Lung (tissue), 11 donors: ENCODE measurements at regions not wholly inside any gene's neighbourhood (a gene's known extent, or its start where the extent isn't known, plus 50 kb on each side); places are given as distances from the start of the nearest gene placed in this dataset.
"Not testable (repeated sequence)": the region's sequence is repeated elsewhere in the genome, so short reads cannot be mapped to it uniquely, and the experiment has no call there.

Experiments
- ATAC-seq: fragments of 200-7000 bp; cut with Tn5 transposase; one replicate; pipeline ENCODE4 v1.9.1; 2020; ENCODE audit warnings: moderate number of reproducible peaks; ENCODE audit not compliant: insufficient read depth, low FRiP score
- DNase-seq, 3 donors: peaks; one replicate each; pipeline ENCODE4 v3.0.0-alpha.2; 2013 to 2017
- H3K27ac ChIP-seq, 2 donors: one replicate each; pipeline ENCODE4 v1.5.1; 2013; ENCODE audit warnings: mild to moderate bottlenecking in 2 of 2, moderate library complexity in 2 of 2, control low read depth in 1 of 2, inconsistent platforms in 1 of 2, low read depth in 1 of 2, low read length in 1 of 2
- H3K27me3 ChIP-seq, 3 donors: one replicate each; pipeline ENCODE4 v1.5.1; 2013; ENCODE audit warnings: low read length in 2 of 3; ENCODE audit not compliant: control insufficient read depth in 3 of 3, insufficient read depth in 3 of 3
- H3K36me3 ChIP-seq, 4 donors: one replicate each; pipeline ENCODE4 v1.5.1; 2013; ENCODE audit warnings: low read length in 4 of 4, mild to moderate bottlenecking in 1 of 4, moderate library complexity in 1 of 4; ENCODE audit not compliant: control insufficient read depth in 4 of 4, insufficient read depth in 4 of 4
- H3K4me1 ChIP-seq, 5 donors: one replicate each; pipeline ENCODE4 v1.5.1; 2013; ENCODE audit warnings: low read length in 5 of 5, mild to moderate bottlenecking in 2 of 5, moderate library complexity in 1 of 5; ENCODE audit not compliant: control insufficient read depth in 5 of 5, insufficient read depth in 5 of 5
- H3K4me3 ChIP-seq: one replicate; pipeline ENCODE4 v1.5.1; 2013; ENCODE audit warnings: mild to moderate bottlenecking, control low read depth, moderate library complexity
- H3K9ac ChIP-seq, 2 donors: one replicate each; pipeline ENCODE4 v1.5.1; 2013; ENCODE audit warnings: low read length in 2 of 2, control low read depth in 1 of 2; ENCODE audit not compliant: insufficient read depth in 1 of 2
- H3K9me3 ChIP-seq, 4 donors: one replicate each; pipeline ENCODE4 v1.5.1; 2013; ENCODE audit warnings: low read length in 3 of 4, mild to moderate bottlenecking in 1 of 4, moderate library complexity in 1 of 4; ENCODE audit not compliant: control insufficient read depth in 4 of 4, insufficient read depth in 3 of 4
- whole genome bisulfite sequencing, 2 donors: extraction: QIAGEN DNeasy Blood & Tissue Kit; methylation state at CpG; one replicate each; pipeline ENCODE4 v1.1.7; 2013; 5-methylcytosine and 5-hydroxymethylcytosine counted together
- TF ChIP-seq, protein P1 (sequence below): IDR thresholded peaks from 2 replicates; pipeline ENCODE4 v1.5.1; 2012; ENCODE audit warnings: mild to moderate bottlenecking; ENCODE audit errors: control extremely low read depth, extremely low read depth
- donor health status: control.
- donor health status: control.
- donor health status: Bipolar disorder and iron deficiency.
- donor health status: healthy.
- donor health status: DM: yes; HTN: yes; CAD: no.

DNA sequence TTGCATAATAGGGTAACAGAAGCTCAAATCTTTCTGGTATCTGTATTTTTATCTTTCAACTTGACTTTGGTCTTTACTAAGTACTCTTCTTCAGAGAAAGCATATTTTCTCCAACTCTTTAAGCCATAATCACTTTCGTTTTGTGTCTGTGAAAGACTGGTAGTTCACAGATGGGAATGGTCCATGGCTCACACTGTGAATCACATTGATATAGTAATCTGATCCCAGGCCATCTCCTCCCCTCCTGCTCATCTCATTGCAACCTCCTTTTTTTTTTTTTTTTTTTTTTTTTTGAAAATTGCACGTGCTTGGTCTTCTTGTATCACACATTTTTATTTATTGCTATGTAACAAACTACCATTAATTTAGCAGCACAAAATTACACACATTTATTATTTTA is 694.5 kb upstream of the SLIT2 start:
- Histone ChIP-seq H3K4me3 (no peak overlapping the region), H3K27me3 (no peaks in the 10 kb centered on the region), H3K9me3 (no peaks in the 10 kb centered on the region), H3K36me3 (no peaks in the 10 kb centered on the region), H3K9ac (no peak overlapping the region), H3K27ac (no peak overlapping the region), H3K4me1 (no peaks in the 10 kb centered on the region)
- TF ChIP-seq, protein P1, sequence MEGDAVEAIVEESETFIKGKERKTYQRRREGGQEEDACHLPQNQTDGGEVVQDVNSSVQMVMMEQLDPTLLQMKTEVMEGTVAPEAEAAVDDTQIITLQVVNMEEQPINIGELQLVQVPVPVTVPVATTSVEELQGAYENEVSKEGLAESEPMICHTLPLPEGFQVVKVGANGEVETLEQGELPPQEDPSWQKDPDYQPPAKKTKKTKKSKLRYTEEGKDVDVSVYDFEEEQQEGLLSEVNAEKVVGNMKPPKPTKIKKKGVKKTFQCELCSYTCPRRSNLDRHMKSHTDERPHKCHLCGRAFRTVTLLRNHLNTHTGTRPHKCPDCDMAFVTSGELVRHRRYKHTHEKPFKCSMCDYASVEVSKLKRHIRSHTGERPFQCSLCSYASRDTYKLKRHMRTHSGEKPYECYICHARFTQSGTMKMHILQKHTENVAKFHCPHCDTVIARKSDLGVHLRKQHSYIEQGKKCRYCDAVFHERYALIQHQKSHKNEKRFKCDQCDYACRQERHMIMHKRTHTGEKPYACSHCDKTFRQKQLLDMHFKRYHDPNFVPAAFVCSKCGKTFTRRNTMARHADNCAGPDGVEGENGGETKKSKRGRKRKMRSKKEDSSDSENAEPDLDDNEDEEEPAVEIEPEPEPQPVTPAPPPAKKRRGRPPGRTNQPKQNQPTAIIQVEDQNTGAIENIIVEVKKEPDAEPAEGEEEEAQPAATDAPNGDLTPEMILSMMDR = no peak
- 83 to 84% methylated on average over 2 of the region's 2 CpGs for WGBS, 2 donors
- ATAC-seq = no peak
- DNase-seq = no peak

DNA sequence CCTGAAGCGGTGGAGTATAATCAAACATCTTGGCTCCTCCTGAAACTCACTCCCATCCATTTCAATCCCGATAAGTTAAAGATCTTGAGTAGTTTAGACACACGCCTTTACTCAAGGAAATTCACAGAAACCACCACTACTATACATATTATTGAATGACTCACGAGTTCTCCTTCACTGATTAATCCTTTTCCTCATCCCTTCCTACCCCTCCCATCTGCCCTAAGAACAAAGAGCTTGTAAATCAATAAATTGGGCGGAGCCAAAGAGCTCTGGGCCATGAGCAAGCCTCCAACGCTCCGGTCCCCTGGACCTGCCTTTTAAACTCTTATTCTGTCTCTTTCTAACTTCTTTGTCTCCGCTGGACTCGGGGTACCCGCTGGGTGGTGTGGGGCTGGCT is 695.4 kb upstream of the SLIT2 start:
- not testable (repeated sequence) for H3K4me1 ChIP-seq, H3K4me3 ChIP-seq, H3K9me3 ChIP-seq, H3K36me3 ChIP-seq, H3K27ac ChIP-seq, ATAC-seq, DNase-seq, H3K27me3 ChIP-seq, H3K9ac ChIP-seq
- WGBS, 2 donors = 90 to 93% methylated on average over 10 of the region's 10 CpGs

DNA sequence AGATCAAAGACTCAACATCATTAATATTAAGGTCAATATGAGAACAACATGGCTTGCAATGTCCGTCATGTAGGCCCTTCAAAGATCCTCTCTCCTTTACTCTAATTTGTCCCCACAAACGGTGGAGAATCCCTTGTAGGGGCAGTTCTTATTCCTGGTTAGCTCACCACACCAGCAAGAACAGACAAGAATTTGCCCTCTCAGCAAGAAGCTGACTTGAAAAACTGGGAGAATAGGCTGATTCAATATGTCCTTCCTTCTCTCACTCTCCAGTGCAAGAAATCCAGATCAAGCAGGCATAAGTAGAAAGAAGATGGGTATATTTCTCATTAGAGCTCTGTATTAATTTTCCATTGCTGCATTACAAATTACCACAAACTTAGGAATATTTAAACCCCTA is 704.2 kb upstream of the SLIT2 start:
- Histone ChIP-seq H3K4me1 (peaks cover 0 to 13% (median 0%) of the 10 kb centered on the region in 5 donors), H3K4me3 (no peak overlapping the region), H3K36me3 (no peaks in the 10 kb centered on the region), H3K9ac (no peak overlapping the region), H3K27me3 (no peaks in the 10 kb centered on the region), H3K9me3 (no peaks in the 10 kb centered on the region), H3K27ac (no peak overlapping the region)
- TF ChIP-seq, protein P1 = no peak
- ATAC-seq = no peak
- WGBS, 2 donors = 75% methylated on average over 2 of the region's 2 CpGs
- DNase-seq = no peak

DNA sequence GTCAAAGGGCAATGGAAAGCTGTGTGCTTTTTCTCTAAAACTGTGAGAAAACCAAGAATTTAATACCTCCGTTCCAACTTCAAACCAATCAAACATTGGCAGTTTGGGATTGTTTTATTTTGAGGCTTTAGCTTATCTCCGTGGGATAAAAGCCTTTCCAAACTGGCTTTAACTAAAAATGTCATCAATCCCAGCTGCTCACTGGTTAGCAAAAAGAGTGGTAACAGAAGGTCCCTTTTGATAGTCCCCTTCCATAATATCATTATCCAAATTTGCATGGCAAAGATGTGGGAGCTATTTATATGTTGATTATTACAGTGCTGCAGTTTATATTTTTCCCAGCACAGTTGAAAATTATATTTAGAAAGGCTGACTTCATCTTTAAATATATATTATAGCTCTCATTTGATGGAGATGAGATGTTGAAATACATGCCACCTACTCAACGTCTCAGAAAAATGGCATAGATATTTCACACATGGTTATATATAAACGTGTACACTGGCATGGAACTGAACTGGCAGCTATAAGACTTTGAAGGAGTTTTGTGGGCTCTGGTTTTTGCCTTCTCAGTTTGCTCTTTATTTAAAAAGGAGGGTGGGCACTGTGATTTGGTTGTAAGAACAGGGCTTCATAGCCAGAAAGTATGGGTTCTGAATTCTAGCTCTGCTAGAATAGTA is 707.1 kb upstream of the SLIT2 start:
- TF ChIP-seq, protein P1 = no peak
- WGBS, 2 donors = 72 to 74% methylated on average over 4 of the region's 4 CpGs
- H3K9me3 ChIP-seq = no peaks in the 10 kb centered on the region
- H3K9ac ChIP-seq = no peak overlapping the region
- H3K36me3 ChIP-seq = no peaks in the 10 kb centered on the region
- DNase-seq (peak in 2 of 3 donors; percentile 45 to 49), ATAC-seq (no peak)
- no peak overlapping the region for H3K4me3 ChIP-seq
- H3K27ac ChIP-seq = no peak overlapping the region
- peaks cover 0 to 17% (median 0%) of the 10 kb centered on the region in 5 donors for H3K4me1 ChIP-seq
- no peaks in the 10 kb centered on the region for H3K27me3 ChIP-seq
